Activated T-helper 2 cell treated with anti-CD3 and anti-CD28 coated beads, Interferon-gamma antibody, Interleukin-2, Interleukin-4, amounts not matched to agents 10 μg/mL and 5 μg/mL and 100 μg/mL, durations not matched to agents 14 hours and 24 hours and 36 hours (primary cell): ENCODE measurements at regions not wholly inside any gene's neighbourhood (a gene's known extent, or its start where the extent isn't known, plus 50 kb on each side); places are given as distances from the start of the nearest gene placed in this dataset.
"Not testable (repeated sequence)": the region's sequence is repeated elsewhere in the genome, so short reads cannot be mapped to it uniquely, and the experiment has no call there.

Experiments
- DNase-seq: peaks from one replicate; pipeline ENCODE4 v3.0.0; 2021; ENCODE audit warnings: low spot score
- H3K27ac Mint-ChIP-seq: one replicate; pipeline ENCODE4 v1.8.0; 2021; ENCODE audit warnings: mixed read lengths
- H3K27me3 Mint-ChIP-seq: one replicate; pipeline ENCODE4 v1.8.0; 2021; ENCODE audit warnings: low read depth, mixed read lengths
- H3K36me3 Mint-ChIP-seq: one replicate; pipeline ENCODE4 v1.8.0; 2021; ENCODE audit warnings: low read depth, mixed read lengths
- H3K4me1 Mint-ChIP-seq: one replicate; pipeline ENCODE4 v1.8.0; 2021; ENCODE audit warnings: low read depth, mixed read lengths
- H3K4me3 Mint-ChIP-seq: one replicate; pipeline ENCODE4 v1.8.0; 2021; ENCODE audit warnings: low read depth, mild to moderate bottlenecking, moderate library complexity, mixed read lengths
- H3K9me3 Mint-ChIP-seq: one replicate; pipeline ENCODE4 v1.8.0; 2021; ENCODE audit warnings: mixed read lengths
- intact Hi-C: fragments of 100-400 bp; cut with micrococcal nuclease; formaldehyde crosslinking; loops from one replicate; pipeline ENCODE4 v1.15.1; 2023

- H3K4me3 Mint-ChIP-seq = no peak overlapping the region
- H3K36me3 Mint-ChIP-seq = no peaks in the 10 kb centered on the region
- peaks cover 2% of the 10 kb centered on the region for H3K4me1 Mint-ChIP-seq
- DNase-seq = no peak
- H3K9me3 Mint-ChIP-seq = no peaks in the 10 kb centered on the region
- intact Hi-C loops = no loop called here
- H3K27me3 Mint-ChIP-seq = no peaks in the 10 kb centered on the region
- no peak overlapping the region for H3K27ac Mint-ChIP-seq
Measured at GRCh38 chr10:109668703-109669102, 254.6 kb downstream of the XPNPEP1 start.

- no peak overlapping the region for H3K4me3 Mint-ChIP-seq
- H3K36me3 Mint-ChIP-seq = no peaks in the 10 kb centered on the region
- H3K9me3 Mint-ChIP-seq = no peaks in the 10 kb centered on the region
- intact Hi-C loops = no loop called here
- peaks cover 2% of the 10 kb centered on the region for H3K4me1 Mint-ChIP-seq
- H3K27me3 Mint-ChIP-seq = no peaks in the 10 kb centered on the region
- no peak for DNase-seq
- no peak overlapping the region for H3K27ac Mint-ChIP-seq
Measured at GRCh38 chr10:109668154-109668665, 255.1 kb downstream of the XPNPEP1 start.

GRCh38 chr10:109665321-109665720, 258.0 kb downstream of the XPNPEP1 start:
- H3K4me1 Mint-ChIP-seq = no peaks in the 10 kb centered on the region
- no peaks in the 10 kb centered on the region for H3K27me3 Mint-ChIP-seq
- H3K4me3 Mint-ChIP-seq = no peak overlapping the region
- intact Hi-C loops = no loop called here
- H3K27ac Mint-ChIP-seq = no peak overlapping the region
- peaks cover 4% of the 10 kb centered on the region for H3K9me3 Mint-ChIP-seq
- H3K36me3 Mint-ChIP-seq = no peaks in the 10 kb centered on the region
- DNase-seq = no peak

- no peaks in the 10 kb centered on the region for H3K27me3 Mint-ChIP-seq
- intact Hi-C loops = no loop called here
Measured at GRCh38 chr10:109664554-109664953, 258.8 kb downstream of the XPNPEP1 start.

GRCh38 chr10:109663122-109663521, 260.2 kb downstream of the XPNPEP1 start:
- Mint-ChIP-seq H3K9me3 (peaks cover 4% of the 10 kb centered on the region), H3K4me3 (no peak overlapping the region), H3K27me3 (no peaks in the 10 kb centered on the region), H3K4me1 (no peaks in the 10 kb centered on the region), H3K36me3 (no peaks in the 10 kb centered on the region), H3K27ac (no peak overlapping the region)
- no peak for DNase-seq
- intact Hi-C loops = no loop called here

More at GRCh38 chr10:109664554-109664953, 258.8 kb downstream of the XPNPEP1 start:
- Mint-ChIP-seq H3K36me3 (no peaks in the 10 kb centered on the region), H3K4me1 (no peaks in the 10 kb centered on the region), H3K27ac (no peak overlapping the region), H3K4me3 (no peak overlapping the region), H3K9me3 (peaks cover 4% of the 10 kb centered on the region)
- DNase-seq = no peak

DNA sequence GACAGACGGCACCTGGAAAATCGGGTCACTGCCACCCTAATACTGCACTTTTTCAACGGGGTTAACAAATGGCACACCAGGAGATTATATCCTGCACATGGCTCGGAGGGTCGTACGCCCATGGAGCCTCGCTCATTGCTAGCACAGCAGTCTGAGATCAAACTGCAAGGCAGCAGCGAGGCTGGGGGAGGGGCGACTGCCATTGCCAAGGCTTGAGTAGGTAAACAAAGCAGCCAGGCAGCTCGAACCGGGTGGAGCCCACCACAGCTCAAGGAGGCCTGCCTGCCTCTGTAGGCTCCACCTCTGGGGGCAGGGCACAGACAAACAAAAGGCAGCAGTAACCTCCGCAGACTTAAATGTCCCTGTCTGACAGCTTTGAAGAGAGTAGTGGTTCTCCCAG, 270.7 kb downstream of the XPNPEP1 start:
- H3K4me1 Mint-ChIP-seq, intact Hi-C loops, H3K27me3 Mint-ChIP-seq, DNase-seq, H3K9me3 Mint-ChIP-seq, H3K27ac Mint-ChIP-seq, H3K4me3 Mint-ChIP-seq, H3K36me3 Mint-ChIP-seq: not testable (repeated sequence)

- Mint-ChIP-seq H3K27ac (no peak overlapping the region), H3K4me3 (no peak overlapping the region), H3K4me1 (no peaks in the 10 kb centered on the region), H3K36me3 (no peaks in the 10 kb centered on the region), H3K27me3 (no peaks in the 10 kb centered on the region), H3K9me3 (no peaks in the 10 kb centered on the region)
- intact Hi-C loops = no loop called here
- DNase-seq = no peak
Measured at GRCh38 chr10:109650228-109650627, 273.1 kb downstream of the XPNPEP1 start.

- intact Hi-C loops = no loop called here
- Mint-ChIP-seq H3K4me3 (no peak overlapping the region), H3K9me3 (no peaks in the 10 kb centered on the region), H3K4me1 (no peaks in the 10 kb centered on the region), H3K36me3 (no peaks in the 10 kb centered on the region), H3K27me3 (no peaks in the 10 kb centered on the region), H3K27ac (no peak overlapping the region)
- no peak for DNase-seq
Measured at GRCh38 chr10:109647627-109648026, 275.7 kb downstream of the XPNPEP1 start.

DNA sequence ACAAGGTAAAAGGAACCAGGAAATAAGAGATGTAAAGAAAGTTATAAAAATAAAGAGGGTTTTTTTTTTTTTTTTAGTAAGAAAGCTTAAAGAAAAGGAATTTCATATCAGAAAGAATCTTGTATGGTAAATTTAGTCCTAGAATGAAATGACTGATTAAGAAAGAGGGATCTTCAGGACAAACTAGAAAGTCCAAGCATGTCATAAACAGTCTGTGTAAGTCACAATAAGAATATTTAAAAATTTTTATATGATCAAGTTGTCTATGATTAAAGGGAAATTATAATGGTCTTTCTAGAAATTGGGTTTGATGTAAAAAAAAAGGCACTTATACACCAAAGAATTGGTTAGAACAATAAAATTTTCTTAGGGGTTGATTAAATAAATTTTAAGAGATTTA, 289.5 kb downstream of the XPNPEP1 start:
- no peak for DNase-seq
- Mint-ChIP-seq H3K9me3 (peaks cover 12% of the 10 kb centered on the region), H3K27ac (no peak overlapping the region), H3K4me1 (no peaks in the 10 kb centered on the region), H3K36me3 (no peaks in the 10 kb centered on the region), H3K4me3 (no peak overlapping the region), H3K27me3 (no peaks in the 10 kb centered on the region)
- intact Hi-C loops = no loop called here

DNA sequence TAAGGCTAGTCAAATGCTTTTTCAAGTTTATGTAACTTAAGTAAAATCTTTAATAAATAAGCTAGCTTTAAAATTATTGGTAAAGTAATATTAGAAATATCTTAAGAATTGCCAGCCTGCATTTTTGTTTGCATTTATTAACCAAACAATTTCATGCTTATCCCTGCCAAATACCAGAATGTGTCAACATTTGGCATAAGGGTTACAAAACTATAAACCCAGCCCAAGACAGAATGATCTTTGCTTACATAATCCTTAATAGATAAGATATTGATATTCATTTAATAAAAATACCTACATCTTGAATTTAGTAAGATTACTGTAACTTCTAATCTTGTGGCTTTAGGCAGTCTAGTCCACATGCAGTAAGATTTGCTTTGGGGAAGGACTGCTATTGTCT, 290.3 kb downstream of the XPNPEP1 start:
- H3K4me1 Mint-ChIP-seq, H3K4me3 Mint-ChIP-seq, H3K36me3 Mint-ChIP-seq, intact Hi-C loops, H3K27me3 Mint-ChIP-seq, H3K27ac Mint-ChIP-seq, DNase-seq: not testable (repeated sequence)
- H3K9me3 Mint-ChIP-seq = peaks cover 12% of the 10 kb centered on the region

GRCh38 chr10:109624939-109625338, 298.4 kb downstream of the XPNPEP1 start:
- H3K4me1 Mint-ChIP-seq = no peaks in the 10 kb centered on the region
- H3K27ac Mint-ChIP-seq = no peak overlapping the region
- H3K4me3 Mint-ChIP-seq = no peak overlapping the region
- DNase-seq = no peak
- H3K36me3 Mint-ChIP-seq = no peaks in the 10 kb centered on the region
- no peaks in the 10 kb centered on the region for H3K9me3 Mint-ChIP-seq
- H3K27me3 Mint-ChIP-seq = no peaks in the 10 kb centered on the region
- intact Hi-C loops = no loop called here

DNA sequence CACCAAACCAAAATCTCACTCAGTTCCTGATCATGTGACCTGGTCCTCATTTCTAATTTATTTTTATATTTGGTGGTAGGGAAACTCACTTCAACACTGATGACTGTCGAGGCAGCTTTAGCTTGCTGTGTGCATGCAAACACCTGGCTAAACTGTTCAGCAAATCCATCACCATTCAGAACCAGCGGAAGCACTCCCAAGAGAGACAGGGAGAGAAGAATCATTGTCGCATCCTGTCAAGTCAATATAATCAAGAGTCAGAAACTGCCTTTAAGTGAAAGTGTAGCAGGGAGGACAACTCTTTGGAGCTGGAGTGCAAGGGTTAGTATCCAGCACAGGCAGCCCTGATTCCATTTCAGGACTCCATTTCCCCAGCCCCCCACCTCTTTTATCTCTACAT, 300.7 kb downstream of the XPNPEP1 start:
- no peaks in the 10 kb centered on the region for H3K36me3 Mint-ChIP-seq

DNA sequence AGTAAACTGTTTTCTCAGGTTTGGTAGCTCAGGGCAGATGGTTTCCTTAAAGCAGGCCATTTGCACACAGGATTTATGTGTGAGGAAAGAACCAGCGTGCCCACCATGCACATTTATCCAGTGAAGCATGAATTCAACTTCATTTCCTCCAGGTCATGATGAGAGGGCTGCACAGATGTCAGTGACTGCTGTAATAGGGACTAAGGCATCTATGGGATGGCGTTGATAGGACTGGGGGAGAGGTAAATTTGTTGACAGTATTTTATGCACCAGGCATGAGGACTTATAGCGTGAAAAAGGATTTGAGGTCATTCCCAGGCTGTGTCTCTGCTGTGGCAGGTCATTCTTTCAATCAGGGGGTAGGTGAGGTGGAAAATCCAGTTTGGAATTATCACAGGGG, 302.9 kb downstream of the XPNPEP1 start:
- H3K9me3 Mint-ChIP-seq = no peaks in the 10 kb centered on the region
- intact Hi-C loops = no loop called here
- H3K36me3 Mint-ChIP-seq = no peaks in the 10 kb centered on the region
- no peak for DNase-seq
- no peaks in the 10 kb centered on the region for H3K4me1 Mint-ChIP-seq
- H3K27me3 Mint-ChIP-seq = no peaks in the 10 kb centered on the region
- no peak overlapping the region for H3K27ac Mint-ChIP-seq
- no peak overlapping the region for H3K4me3 Mint-ChIP-seq

More for the DNA sequence above, 300.7 kb downstream of the XPNPEP1 start:
- intact Hi-C loops = no loop called here
- Mint-ChIP-seq H3K4me1 (no peaks in the 10 kb centered on the region), H3K27me3 (no peaks in the 10 kb centered on the region), H3K4me3 (no peak overlapping the region), H3K9me3 (no peaks in the 10 kb centered on the region), H3K27ac (no peak overlapping the region)
- no peak for DNase-seq

GRCh38 chr10:109619914-109620313, 303.4 kb downstream of the XPNPEP1 start:
- Mint-ChIP-seq H3K9me3 (no peaks in the 10 kb centered on the region), H3K36me3 (no peaks in the 10 kb centered on the region), H3K4me3 (no peak overlapping the region), H3K27me3 (no peaks in the 10 kb centered on the region), H3K4me1 (no peaks in the 10 kb centered on the region), H3K27ac (no peak overlapping the region)
- intact Hi-C loops = no loop called here
- no peak for DNase-seq
